Muscle layer of colon (tissue), 2 donors: ENCODE measurements at regions not wholly inside any gene's neighbourhood (a gene's known extent, or its start where the extent isn't known, plus 50 kb on each side); places are given as distances from the start of the nearest gene placed in this dataset.
"Not testable (repeated sequence)": the region's sequence is repeated elsewhere in the genome, so short reads cannot be mapped to it uniquely, and the experiment has no call there.

ENCODE experiments used
- H3K27ac ChIP-seq: one replicate; pipeline ENCODE4 v1.7.0; 2013; ENCODE audit warnings: low read depth, mild to moderate bottlenecking, low read length, moderate library complexity
- H3K27me3 ChIP-seq, 2 donors: one replicate each; pipeline ENCODE4 v1.7.0; 2013; ENCODE audit warnings: low read length in 2 of 2, mild to moderate bottlenecking in 2 of 2; ENCODE audit not compliant: insufficient read depth in 2 of 2, control insufficient read depth in 1 of 2
- H3K36me3 ChIP-seq: one replicate; pipeline ENCODE4 v1.7.0; 2013; ENCODE audit warnings: mild to moderate bottlenecking, low read length; ENCODE audit not compliant: insufficient read depth
- H3K4me1 ChIP-seq: one replicate; pipeline ENCODE4 v1.7.0; 2013; ENCODE audit warnings: mild to moderate bottlenecking, low read length; ENCODE audit not compliant: insufficient read depth
- H3K4me3 ChIP-seq, 2 donors: one replicate each; pipeline ENCODE4 v1.7.0; 2013; ENCODE audit warnings: low read length in 2 of 2, low read depth in 1 of 2, mild to moderate bottlenecking in 1 of 2, moderate library complexity in 1 of 2
- H3K9ac ChIP-seq: one replicate; pipeline ENCODE4 v1.7.0; 2013; ENCODE audit warnings: low read length
- H3K9me3 ChIP-seq: one replicate; pipeline ENCODE4 v1.7.0; 2013; ENCODE audit warnings: mild to moderate bottlenecking, low read length
- donor health status: abdominal sarcoma.
- donor health status: Adenocarcinoma of cecum.

DNA sequence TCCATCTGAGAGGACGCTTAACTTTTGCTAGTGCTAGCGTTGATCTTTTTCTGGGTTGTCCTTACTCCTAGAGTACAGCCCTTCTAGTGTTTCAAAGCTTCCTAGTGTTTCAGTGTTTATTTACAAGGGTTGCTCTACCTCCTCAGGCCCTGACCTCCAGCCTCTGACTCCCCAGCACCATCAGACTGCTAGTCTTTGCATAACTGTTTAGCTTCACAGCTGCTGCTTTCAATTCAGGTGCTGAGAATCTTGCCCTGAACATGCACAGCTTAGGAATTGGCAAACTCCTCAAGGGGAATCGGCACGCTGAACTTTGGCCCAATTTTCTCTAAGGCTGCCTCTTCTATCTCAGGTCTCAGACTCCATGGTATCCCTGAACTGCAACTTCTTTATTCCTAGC, 52.9 kb downstream of the OR52B4 start:
- H3K27me3 ChIP-seq, H3K27ac ChIP-seq, H3K9me3 ChIP-seq, H3K4me1 ChIP-seq, H3K36me3 ChIP-seq, H3K9ac ChIP-seq, H3K4me3 ChIP-seq: not testable (repeated sequence)

DNA sequence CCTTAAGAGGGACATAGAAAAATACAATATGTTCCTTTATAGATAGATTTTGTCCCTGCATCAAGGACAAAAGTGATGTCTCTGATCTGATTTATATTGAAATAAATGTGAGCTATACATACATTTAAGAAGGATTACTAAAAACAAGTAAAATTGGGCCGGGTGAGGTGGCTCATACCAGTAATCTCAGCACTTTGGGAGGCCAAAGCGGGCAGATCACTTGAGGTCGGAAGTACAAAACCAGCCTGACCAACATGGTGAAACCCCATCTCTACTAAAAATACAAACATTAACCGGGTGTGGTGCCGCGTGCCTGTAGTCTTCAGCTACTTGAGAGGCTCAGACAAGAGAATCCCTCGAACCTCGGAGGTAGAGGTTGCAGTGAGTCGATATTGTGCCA, 91.0 kb downstream of the OR52B4 start:
- H3K27me3 ChIP-seq, H3K9ac ChIP-seq, H3K9me3 ChIP-seq, H3K27ac ChIP-seq, H3K36me3 ChIP-seq, H3K4me1 ChIP-seq, H3K4me3 ChIP-seq: not testable (repeated sequence)

GRCh38 chr11:4251085-4251484, 117.1 kb downstream of the OR52B4 start:
- H3K4me3 ChIP-seq, H3K9me3 ChIP-seq, H3K27me3 ChIP-seq, H3K36me3 ChIP-seq, H3K27ac ChIP-seq, H3K4me1 ChIP-seq, H3K9ac ChIP-seq: not testable (repeated sequence)

DNA sequence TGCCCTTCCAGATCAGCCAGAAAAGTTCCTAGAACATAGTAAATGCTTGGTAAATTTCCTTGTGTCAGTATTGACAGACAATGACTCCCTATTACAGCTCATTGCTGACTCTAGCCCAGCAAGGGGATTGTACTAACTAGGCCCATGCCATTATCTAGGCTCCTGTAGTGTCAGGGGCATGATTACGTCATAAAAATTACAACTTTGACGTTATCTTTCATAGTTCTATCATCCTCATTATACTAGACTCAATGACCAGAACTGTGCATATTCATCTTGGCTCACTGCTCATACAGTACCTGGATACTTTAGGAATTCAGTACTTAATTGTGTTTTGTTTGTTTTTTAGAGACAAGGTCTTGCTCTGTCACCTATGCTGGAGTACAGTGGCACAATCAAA, 118.7 kb downstream of the OR52B4 start:
- H3K27ac ChIP-seq, H3K9ac ChIP-seq, H3K36me3 ChIP-seq, H3K27me3 ChIP-seq, H3K4me3 ChIP-seq, H3K9me3 ChIP-seq, H3K4me1 ChIP-seq: not testable (repeated sequence)

- H3K9me3 ChIP-seq, H3K4me1 ChIP-seq, H3K4me3 ChIP-seq, H3K27me3 ChIP-seq, H3K36me3 ChIP-seq, H3K27ac ChIP-seq, H3K9ac ChIP-seq: not testable (repeated sequence)
These were observed 130.4 kb downstream of the OR52B4 start for GRCh38 chr11:4237771-4238170.

GRCh38 chr11:4218857-4219256, 124.3 kb downstream of the RRM1 start:
- not testable (repeated sequence) for H3K4me3 ChIP-seq, H3K9ac ChIP-seq, H3K27ac ChIP-seq, H3K27me3 ChIP-seq, H3K36me3 ChIP-seq, H3K4me1 ChIP-seq, H3K9me3 ChIP-seq

- no peak overlapping the region for H3K4me3 ChIP-seq
- peaks cover 0 to 10% of the 10 kb centered on the region in 2 donors for H3K27me3 ChIP-seq
- H3K36me3 ChIP-seq, result no peaks in the 10 kb centered on the region
- no peak overlapping the region for H3K9ac ChIP-seq
- H3K9me3 ChIP-seq, result no peaks in the 10 kb centered on the region
- no peaks in the 10 kb centered on the region for H3K4me1 ChIP-seq
- no peak overlapping the region for H3K27ac ChIP-seq
These were observed 119.1 kb downstream of the RRM1 start for GRCh38 chr11:4213746-4214145.

GRCh38 chr11:4211991-4212390, 117.4 kb downstream of the RRM1 start:
- Histone ChIP-seq H3K9ac (no peak overlapping the region), H3K4me3 (no peak overlapping the region), H3K27ac (no peak overlapping the region), H3K27me3 (peaks cover 0 to 10% of the 10 kb centered on the region in 2 donors), H3K9me3 (no peaks in the 10 kb centered on the region), H3K36me3 (no peaks in the 10 kb centered on the region), H3K4me1 (no peaks in the 10 kb centered on the region)

GRCh38 chr11:4203603-4204360, 109.2 kb downstream of the RRM1 start:
- no peaks in the 10 kb centered on the region for H3K36me3 ChIP-seq
- no peaks in the 10 kb centered on the region for H3K27me3 ChIP-seq
- H3K9ac ChIP-seq, result no peak overlapping the region
- no peaks in the 10 kb centered on the region for H3K4me1 ChIP-seq
- no peak overlapping the region for H3K27ac ChIP-seq
- H3K4me3 ChIP-seq, result no peak overlapping the region
- no peaks in the 10 kb centered on the region for H3K9me3 ChIP-seq

GRCh38 chr11:4202749-4203148, 108.2 kb downstream of the RRM1 start:
- Histone ChIP-seq H3K9ac (no peak overlapping the region), H3K36me3 (no peaks in the 10 kb centered on the region), H3K27me3 (no peaks in the 10 kb centered on the region), H3K27ac (no peak overlapping the region), H3K4me1 (no peaks in the 10 kb centered on the region), H3K9me3 (no peaks in the 10 kb centered on the region), H3K4me3 (no peak overlapping the region)

DNA sequence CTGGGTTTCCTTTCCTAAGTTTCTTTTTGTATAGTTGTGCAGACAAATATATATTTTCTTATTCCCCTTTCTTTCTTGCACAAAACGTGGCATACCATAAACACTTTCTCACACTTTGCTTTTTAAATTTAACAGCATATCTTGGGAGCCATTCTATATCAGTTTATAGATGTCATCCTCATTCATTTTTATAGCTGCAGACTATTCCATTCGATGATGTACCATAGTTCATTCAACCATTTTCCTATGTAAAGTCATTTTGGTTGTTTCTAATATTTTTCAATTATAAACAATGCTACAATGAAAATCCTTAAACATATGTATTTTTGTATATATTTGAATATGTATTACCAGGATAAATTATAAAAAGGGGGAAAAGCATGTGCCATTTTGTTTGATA, 102.5 kb downstream of the RRM1 start:
- no peaks in the 10 kb centered on the region for H3K36me3 ChIP-seq
- no peaks in the 10 kb centered on the region for H3K9me3 ChIP-seq
- no peak overlapping the region for H3K9ac ChIP-seq
- no peak overlapping the region for H3K4me3 ChIP-seq
- no peaks in the 10 kb centered on the region for H3K27me3 ChIP-seq
- H3K4me1 ChIP-seq, result no peaks in the 10 kb centered on the region
- no peak overlapping the region for H3K27ac ChIP-seq

- Histone ChIP-seq H3K36me3 (no peaks in the 10 kb centered on the region), H3K9me3 (no peaks in the 10 kb centered on the region), H3K27ac (no peak overlapping the region), H3K9ac (no peak overlapping the region), H3K4me1 (peaks cover 1% of the 10 kb centered on the region), H3K27me3 (no peaks in the 10 kb centered on the region), H3K4me3 (no peak overlapping the region)
These were observed 101.3 kb downstream of the RRM1 start for GRCh38 chr11:4195909-4196308.
